Uterus (tissue), 3 donors: ENCODE measurements at regions not wholly inside any gene's neighbourhood (a gene's known extent, or its start where the extent isn't known, plus 50 kb on each side); places are given as distances from the start of the nearest gene placed in this dataset.

Experiments
- DNase-seq, 2 donors: peaks; one replicate each; pipeline ENCODE4 v3.0.0-alpha.2; 2019 to 2020
- H3K27ac ChIP-seq, 2 donors: fragments of 200-600 bp; sonication (generic); 1 replicate in 1 of 2; 2 replicates in 1 of 2; pipeline ENCODE4 v1.5.1; 2016 to 2018
- H3K27me3 ChIP-seq, 2 donors: fragments of 200-600 bp; sonication (generic); one replicate each; pipeline ENCODE4 v1.5.1; 2018 to 2019; ENCODE audit warnings: control low read depth in 1 of 2
- H3K36me3 ChIP-seq, 2 donors: fragments of 200-600 bp; sonication (generic); one replicate each; pipeline ENCODE4 v1.5.1; 2019; ENCODE audit warnings: control low read depth in 1 of 2
- H3K4me1 ChIP-seq, 2 donors: fragments of 200-600 bp; sonication (generic); one replicate each; pipeline ENCODE4 v1.5.1; 2018 to 2019; ENCODE audit warnings: control low read depth in 1 of 2
- H3K4me3 ChIP-seq, 2 donors: fragments of 200-600 bp; sonication (generic); 1 replicate in 1 of 2; 2 replicates in 1 of 2; pipeline ENCODE4 v1.5.1; 2018 to 2019; ENCODE audit warnings: mild to moderate bottlenecking in 1 of 2
- H3K9me3 ChIP-seq, 2 donors: fragments of 200-600 bp; sonication (generic); one replicate each; pipeline ENCODE4 v1.5.1; 2019; ENCODE audit warnings: control low read depth in 1 of 2
- POLR2A ChIP-seq, 2 donors: fragments of 450-650 bp; IDR thresholded peaks; one replicate each; pipeline ENCODE4 v1.6.1; 2016; ENCODE audit warnings: antibody characterized with exemption in 2 of 2, mild to moderate bottlenecking in 1 of 2, moderate library complexity in 1 of 2
- intact Hi-C: fragments of 100-400 bp; cut with DNase I; formaldehyde crosslinking; loops from one replicate; pipeline ENCODE4 v1.15.1; 2023; ENCODE audit warnings: low total_unique reads
- TF ChIP-seq, protein P1 (sequence below), 4 experiments: fragments of 200-600 bp in 2 of 4; fragments of 450-650 bp in 2 of 4; sonication (generic) in 2 of 4; IDR thresholded peaks; one replicate each; pipeline ENCODE4 v1.5.1; 2016 to 2019; ENCODE audit warnings: antibody characterized with exemption in 4 of 4, mild to moderate bottlenecking in 2 of 4, moderate library complexity in 1 of 4
- donor health status: DM: yes; HTN: yes; CAD: no.

DNA sequence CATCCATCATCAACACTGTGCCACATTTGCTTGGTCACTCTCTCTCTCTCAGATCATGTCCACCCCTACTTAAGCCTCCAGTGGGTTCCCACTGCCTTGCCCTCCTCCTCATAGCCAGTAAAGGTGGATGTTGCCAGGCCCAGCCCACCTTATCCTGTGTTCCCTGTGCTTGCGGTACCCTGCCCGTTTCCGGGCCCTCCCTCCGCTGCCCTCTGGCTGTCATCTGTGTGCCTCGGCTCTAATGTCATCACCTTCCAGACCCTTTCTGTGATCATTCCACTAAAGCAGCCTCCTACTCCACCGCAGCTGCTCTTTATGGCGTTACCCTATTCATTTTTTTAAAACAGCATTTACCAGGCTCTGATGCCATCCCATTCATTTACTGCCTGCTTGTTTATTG is 305.7 kb upstream of the SKOR2 start:
- TF ChIP-seq, protein P1, sequence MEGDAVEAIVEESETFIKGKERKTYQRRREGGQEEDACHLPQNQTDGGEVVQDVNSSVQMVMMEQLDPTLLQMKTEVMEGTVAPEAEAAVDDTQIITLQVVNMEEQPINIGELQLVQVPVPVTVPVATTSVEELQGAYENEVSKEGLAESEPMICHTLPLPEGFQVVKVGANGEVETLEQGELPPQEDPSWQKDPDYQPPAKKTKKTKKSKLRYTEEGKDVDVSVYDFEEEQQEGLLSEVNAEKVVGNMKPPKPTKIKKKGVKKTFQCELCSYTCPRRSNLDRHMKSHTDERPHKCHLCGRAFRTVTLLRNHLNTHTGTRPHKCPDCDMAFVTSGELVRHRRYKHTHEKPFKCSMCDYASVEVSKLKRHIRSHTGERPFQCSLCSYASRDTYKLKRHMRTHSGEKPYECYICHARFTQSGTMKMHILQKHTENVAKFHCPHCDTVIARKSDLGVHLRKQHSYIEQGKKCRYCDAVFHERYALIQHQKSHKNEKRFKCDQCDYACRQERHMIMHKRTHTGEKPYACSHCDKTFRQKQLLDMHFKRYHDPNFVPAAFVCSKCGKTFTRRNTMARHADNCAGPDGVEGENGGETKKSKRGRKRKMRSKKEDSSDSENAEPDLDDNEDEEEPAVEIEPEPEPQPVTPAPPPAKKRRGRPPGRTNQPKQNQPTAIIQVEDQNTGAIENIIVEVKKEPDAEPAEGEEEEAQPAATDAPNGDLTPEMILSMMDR (IDR thresholded peaks at IDR 0.05) = no peak
- TF ChIP-seq POLR2A (IDR thresholded peaks at IDR 0.05) = no peak
- H3K36me3 ChIP-seq = no peaks in the 10 kb centered on the region
- no peaks in the 10 kb centered on the region for H3K9me3 ChIP-seq
- H3K4me3 ChIP-seq = no peak overlapping the region
- intact Hi-C loops = no loop called here
- no peaks in the 10 kb centered on the region for H3K4me1 ChIP-seq
- DNase-seq = no peak
- no peaks in the 10 kb centered on the region for H3K27me3 ChIP-seq
- no peak overlapping the region for H3K27ac ChIP-seq

DNA sequence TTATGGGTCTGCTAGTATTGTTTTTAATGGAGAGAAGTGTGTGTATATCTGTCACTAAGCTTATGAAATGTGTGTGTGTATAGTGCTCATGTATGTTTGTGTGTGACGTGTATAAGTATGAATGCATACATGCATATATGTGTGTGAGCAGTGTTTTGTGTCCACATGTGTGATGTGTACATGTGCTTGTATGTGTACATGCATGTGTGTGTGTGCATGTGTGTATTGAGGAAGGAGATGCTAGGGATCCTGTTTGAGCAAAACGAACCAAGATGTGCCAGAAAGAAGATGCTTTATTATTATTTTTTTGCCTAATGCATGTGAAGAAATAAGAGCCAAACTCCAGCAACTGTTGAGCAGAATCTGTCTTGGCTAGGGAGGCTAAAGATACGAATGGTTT is 301.3 kb upstream of the SKOR2 start:
- Histone ChIP-seq H3K4me1 (no peaks in the 10 kb centered on the region), H3K36me3 (no peaks in the 10 kb centered on the region), H3K9me3 (no peaks in the 10 kb centered on the region), H3K27ac (no peak overlapping the region), H3K4me3 (no peak overlapping the region), H3K27me3 (no peaks in the 10 kb centered on the region)
- DNase-seq = no peak
- TF ChIP-seq POLR2A (IDR thresholded peaks at IDR 0.05) = no peak
- TF ChIP-seq, protein P1 (IDR thresholded peaks at IDR 0.05) = no peak
- intact Hi-C loops = no loop called here

DNA sequence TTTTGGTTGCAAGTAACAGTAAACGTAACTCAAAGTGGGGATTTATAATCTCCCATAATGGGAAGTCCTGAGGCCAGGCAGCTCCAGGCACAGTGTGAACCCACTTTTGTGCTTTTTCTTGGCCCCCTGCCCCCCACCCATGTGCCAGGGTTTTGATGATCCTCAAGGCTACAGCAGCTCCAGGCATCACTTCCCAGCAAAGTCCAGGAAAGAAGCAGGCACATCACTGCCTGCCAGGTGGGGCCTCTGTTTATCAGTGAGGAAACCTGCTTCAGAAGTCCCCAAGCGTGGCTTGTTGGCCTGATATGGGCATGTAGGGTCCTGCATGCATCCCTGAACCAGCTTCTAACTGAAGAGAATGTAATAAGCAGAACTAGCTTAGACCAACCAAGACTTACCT is 299.2 kb upstream of the SKOR2 start:
- no peaks in the 10 kb centered on the region for H3K27me3 ChIP-seq
- intact Hi-C loops = no loop called here
- no peak for DNase-seq

DNA sequence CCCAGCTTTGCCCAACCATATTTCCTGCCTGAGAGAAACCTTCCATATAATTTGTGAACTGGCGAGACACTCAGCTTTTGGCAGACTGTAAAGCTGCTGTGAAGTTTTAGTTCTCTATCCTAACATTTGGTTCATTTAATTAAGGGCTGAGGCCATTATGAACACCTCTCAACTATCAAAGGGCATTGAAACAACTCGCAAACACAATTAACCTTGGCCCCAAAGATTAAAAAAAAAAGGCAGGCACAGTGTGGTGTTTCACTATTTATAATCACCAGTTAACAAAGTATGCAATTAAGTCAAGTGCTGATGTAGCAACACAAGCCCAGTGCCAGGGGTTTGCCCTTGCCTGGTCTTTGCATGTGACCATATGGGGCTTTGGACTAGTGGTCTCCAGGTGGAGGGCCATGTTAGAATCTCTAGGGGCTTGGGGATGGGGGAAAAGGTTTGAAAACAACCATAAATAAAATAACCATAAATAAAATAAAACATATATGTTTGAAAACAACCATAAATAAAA is 297.6 kb upstream of the SKOR2 start:
- TF ChIP-seq, protein P1 (IDR thresholded peaks at IDR 0.05) = no peak
- no peak for TF ChIP-seq POLR2A (IDR thresholded peaks at IDR 0.05)
- Histone ChIP-seq H3K4me1 (no peaks in the 10 kb centered on the region), H3K27ac (no peak overlapping the region), H3K4me3 (no peak overlapping the region), H3K36me3 (no peaks in the 10 kb centered on the region), H3K27me3 (no peaks in the 10 kb centered on the region), H3K9me3 (no peaks in the 10 kb centered on the region)
- intact Hi-C loops = no loop called here
- no peak for DNase-seq

More for the DNA sequence above, 299.2 kb upstream of the SKOR2 start:
- no peak overlapping the region for H3K4me3 ChIP-seq
- H3K36me3 ChIP-seq = no peaks in the 10 kb centered on the region
- TF ChIP-seq, protein P1 (IDR thresholded peaks at IDR 0.05) = no peak
- TF ChIP-seq POLR2A (IDR thresholded peaks at IDR 0.05) = no peak
- no peaks in the 10 kb centered on the region for H3K4me1 ChIP-seq
- H3K27ac ChIP-seq = no peak overlapping the region
- H3K9me3 ChIP-seq = no peaks in the 10 kb centered on the region

DNA sequence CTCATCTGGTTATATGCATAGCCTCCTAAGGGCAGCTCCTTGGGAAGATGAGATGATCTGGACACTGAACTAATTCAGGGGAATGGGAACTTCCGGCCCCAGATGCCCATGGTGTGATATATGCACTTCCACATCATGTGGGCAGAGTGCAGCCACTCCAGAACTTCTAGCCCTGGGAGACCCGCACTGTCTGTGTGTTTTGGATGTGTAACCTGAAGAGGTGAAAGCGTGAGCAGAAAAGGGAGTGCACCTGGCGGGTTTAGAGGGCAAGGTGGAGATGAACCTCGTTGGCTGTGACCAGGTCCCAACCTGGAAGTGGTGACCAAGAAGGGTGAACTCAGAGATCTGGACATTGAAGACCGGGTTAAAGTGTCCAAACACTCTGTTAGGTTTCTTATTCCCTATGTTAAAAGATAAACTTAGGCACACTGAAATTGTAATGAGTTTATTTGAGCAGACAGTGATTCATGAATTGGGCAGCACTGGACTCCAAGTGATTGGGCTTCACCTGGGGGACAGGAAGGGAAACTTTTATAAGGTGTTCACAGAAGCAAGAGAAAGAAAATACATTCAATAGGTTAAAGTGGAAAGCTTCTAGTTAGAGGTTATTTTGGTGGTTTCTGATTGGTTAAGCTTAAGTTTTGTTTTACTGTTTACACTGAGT is 296.2 kb upstream of the SKOR2 start:
- Histone ChIP-seq H3K36me3 (no peaks in the 10 kb centered on the region), H3K9me3 (no peaks in the 10 kb centered on the region), H3K27ac (no peak overlapping the region), H3K4me1 (no peaks in the 10 kb centered on the region), H3K4me3 (no peak overlapping the region), H3K27me3 (no peaks in the 10 kb centered on the region)
- TF ChIP-seq, protein P1 (IDR thresholded peaks at IDR 0.05) = no peak
- no peak for TF ChIP-seq POLR2A (IDR thresholded peaks at IDR 0.05)
- DNase-seq = no peak
- intact Hi-C loops = no loop called here
